Mesenchymal stem cell (in vitro differentiated cells and primary cell): ENCODE measurements at regions not wholly inside any gene's neighbourhood (a gene's known extent, or its start where the extent isn't known, plus 50 kb on each side); places are given as distances from the start of the nearest gene placed in this dataset.
A peak's percentile ranks its signal among the peaks of the same experiment; 100 is the strongest.
"Not testable (repeated sequence)": the region's sequence is repeated elsewhere in the genome, so short reads cannot be mapped to it uniquely, and the experiment has no call there.

Experiments
- DNase-seq: peaks from one replicate; pipeline ENCODE4 v3.0.0-alpha.2; 2013
- H2AFZ ChIP-seq: one replicate; pipeline ENCODE4 v1.6.1; 2013; ENCODE audit warnings: low read depth, mild to moderate bottlenecking, control low read depth, inconsistent platforms, low read length, moderate library complexity
- H2AK5ac ChIP-seq: 2 replicates; pipeline ENCODE4 v1.6.1; 2013; ENCODE audit warnings: low read length, moderate library complexity, mild to moderate bottlenecking, inconsistent platforms; ENCODE audit not compliant: severe bottlenecking
- H2BK120ac ChIP-seq: one replicate; pipeline ENCODE4 v1.6.1; 2013; ENCODE audit warnings: low read depth, mild to moderate bottlenecking, inconsistent platforms, low read length, moderate library complexity
- H2BK12ac ChIP-seq, 2 experiments: one replicate each; pipeline ENCODE4 v1.6.1; 2013; ENCODE audit warnings: inconsistent platforms in 2 of 2, low read length in 2 of 2, mild to moderate bottlenecking in 2 of 2, moderate library complexity in 2 of 2, control low read depth in 1 of 2
- H2BK15ac ChIP-seq: one replicate; pipeline ENCODE4 v1.6.1; 2013; ENCODE audit warnings: mild to moderate bottlenecking, low read depth, inconsistent platforms; ENCODE audit not compliant: poor library complexity, severe bottlenecking
- H2BK5ac ChIP-seq: 2 replicates; pipeline ENCODE4 v1.6.1; 2013; ENCODE audit warnings: low read depth, mild to moderate bottlenecking, low read length, control low read depth, inconsistent platforms; ENCODE audit not compliant: poor library complexity, severe bottlenecking
- H3K14ac ChIP-seq, 2 experiments: one replicate each; pipeline ENCODE4 v1.6.1; 2013; ENCODE audit warnings: inconsistent platforms in 2 of 2, low read length in 2 of 2, control low read depth in 1 of 2, mild to moderate bottlenecking in 1 of 2, moderate library complexity in 1 of 2
- H3K18ac ChIP-seq, 2 experiments: one replicate each; pipeline ENCODE4 v1.6.1; 2013; ENCODE audit warnings: inconsistent platforms in 2 of 2, low read length in 2 of 2, control low read depth in 1 of 2, low read depth in 1 of 2, mild to moderate bottlenecking in 1 of 2
- H3K23ac ChIP-seq, 2 experiments: one replicate each; pipeline ENCODE4 v1.6.1; 2013; ENCODE audit warnings: inconsistent platforms in 2 of 2, low read length in 2 of 2, mild to moderate bottlenecking in 2 of 2, moderate library complexity in 2 of 2, control low read depth in 1 of 2
- H3K27ac ChIP-seq: 2 replicates; pipeline ENCODE4 v1.5.1; 2013; ENCODE audit warnings: mild to moderate bottlenecking, moderate library complexity, low read length, control low read depth, inconsistent platforms; ENCODE audit not compliant: poor library complexity, severe bottlenecking
- H3K27me3 ChIP-seq, 2 experiments: 2 replicates each; pipeline versions ENCODE4 v1.6.1 to v1.7.0; 2013; ENCODE audit warnings: low read length in 2 of 2, mild to moderate bottlenecking in 2 of 2, moderate library complexity in 2 of 2, control low read depth in 1 of 2, inconsistent platforms in 1 of 2; ENCODE audit not compliant: control insufficient read depth in 1 of 2, insufficient read depth in 1 of 2
- H3K36me3 ChIP-seq, 2 experiments: 2 replicates each; pipeline versions ENCODE4 v1.6.1 to v1.7.0; 2013; ENCODE audit warnings: low read length in 2 of 2, control low read depth in 1 of 2, inconsistent platforms in 1 of 2, low read depth in 1 of 2, mild to moderate bottlenecking in 1 of 2; ENCODE audit not compliant: insufficient read depth in 2 of 2, control insufficient read depth in 1 of 2
- H3K4ac ChIP-seq, 2 experiments: one replicate each; pipeline ENCODE4 v1.6.1; 2013; ENCODE audit warnings: inconsistent platforms in 2 of 2, low read length in 2 of 2, mild to moderate bottlenecking in 2 of 2, moderate library complexity in 2 of 2, control low read depth in 1 of 2, low read depth in 1 of 2
- H3K4me1 ChIP-seq: 2 replicates; pipeline ENCODE4 v1.6.1; 2013; ENCODE audit warnings: low read depth, low read length, control low read depth; ENCODE audit not compliant: control insufficient read depth, insufficient read depth
- H3K4me2 ChIP-seq: 2 replicates; pipeline ENCODE4 v1.6.1; 2013; ENCODE audit warnings: low read length, mild to moderate bottlenecking, inconsistent platforms; ENCODE audit not compliant: poor library complexity, severe bottlenecking
- H3K4me3 ChIP-seq, 2 experiments: 2 replicates each; pipeline versions ENCODE4 v1.5.1 to v1.7.0; 2013; ENCODE audit warnings: low read length in 2 of 2, mild to moderate bottlenecking in 2 of 2, control low read depth in 1 of 2, low read depth in 1 of 2; ENCODE audit not compliant: insufficient read depth in 1 of 2
- H3K79me1 ChIP-seq: replicated peaks from 2 replicates; pipeline ENCODE4 v1.6.1; 2013; ENCODE audit warnings: mild to moderate bottlenecking, control low read depth, low read length, inconsistent platforms; ENCODE audit not compliant: poor library complexity, severe bottlenecking
- H3K9ac ChIP-seq: 2 replicates; pipeline ENCODE4 v1.7.0; 2013; ENCODE audit warnings: mild to moderate bottlenecking, low read length, moderate library complexity
- H3K9me3 ChIP-seq: 2 replicates; pipeline ENCODE4 v1.7.0; 2013; ENCODE audit warnings: mild to moderate bottlenecking, low read length; ENCODE audit not compliant: control insufficient read depth
- H4K8ac ChIP-seq: one replicate; pipeline ENCODE4 v1.6.1; 2013; ENCODE audit warnings: inconsistent platforms, mild to moderate bottlenecking, low read length, moderate library complexity
- H4K91ac ChIP-seq: one replicate; pipeline ENCODE4 v1.6.1; 2013; ENCODE audit warnings: mild to moderate bottlenecking, low read length, inconsistent platforms
- WGBS: methylation state at CpG from one replicate; pipeline ENCODE4 v1.1.7; 2013; ENCODE audit warnings: mixed read lengths; 5-methylcytosine and 5-hydroxymethylcytosine counted together

DNA sequence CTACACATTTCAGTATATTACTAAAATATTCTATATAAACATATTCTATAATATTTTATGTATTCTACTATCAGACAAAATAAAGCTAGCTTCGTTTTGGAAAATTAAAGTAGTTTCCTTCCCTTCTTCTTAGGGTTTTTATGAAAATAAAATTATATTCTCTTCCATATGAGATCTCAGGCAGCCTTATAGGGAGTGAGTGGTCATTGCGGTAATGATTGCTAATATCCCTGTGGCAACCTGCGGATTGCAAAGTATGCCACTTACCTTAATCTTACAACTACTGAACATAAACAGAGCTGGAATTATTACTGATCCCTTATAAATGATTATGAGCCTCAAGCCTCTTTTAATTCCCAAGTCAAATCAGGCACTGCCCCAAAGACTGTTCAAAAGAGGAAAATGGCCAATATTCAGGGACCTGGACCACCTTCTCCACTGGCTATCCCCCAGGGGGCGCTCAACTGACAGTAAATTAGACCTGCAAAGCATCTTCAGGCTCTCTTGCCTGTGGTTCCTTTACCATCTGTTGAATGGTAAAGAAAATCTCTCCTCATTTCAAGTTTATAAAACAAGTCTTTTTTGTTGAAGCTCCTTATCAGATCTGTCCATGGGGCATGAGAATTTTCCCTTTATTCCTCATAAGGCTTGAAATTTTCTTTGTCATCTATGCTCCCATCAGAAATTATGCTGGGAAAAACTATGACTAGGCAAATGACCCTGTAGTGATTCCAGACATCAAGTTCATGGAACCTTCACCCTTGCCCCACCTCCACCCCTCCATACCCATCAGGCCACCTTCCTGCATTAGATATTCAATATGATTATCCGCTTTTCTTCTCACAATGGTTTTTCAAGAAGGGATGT is 163.9 kb downstream of the CEMIP2 start:
- H2BK12ac ChIP-seq: no peak overlapping the region
- 75% methylated on average over 4 of the region's 5 CpGs for WGBS
- H3K79me1 ChIP-seq: no peaks in the 10 kb centered on the region
- H3K9me3 ChIP-seq: no peaks in the 10 kb centered on the region
- no peak overlapping the region for H3K27ac ChIP-seq
- no peak overlapping the region for H4K91ac ChIP-seq
- no peak overlapping the region for H3K18ac ChIP-seq
- no peak overlapping the region for H3K4me2 ChIP-seq
- H3K14ac ChIP-seq: no peak overlapping the region
- H3K4ac ChIP-seq: no peak overlapping the region
- no peak overlapping the region for H2AFZ ChIP-seq
- peaks cover 2% of the 10 kb centered on the region for H3K4me1 ChIP-seq
- H2BK15ac ChIP-seq: no peak overlapping the region
- H3K27me3 ChIP-seq: no peaks in the 10 kb centered on the region
- no peak overlapping the region for H3K9ac ChIP-seq
- peak; percentile 75 for DNase-seq
- H2BK5ac ChIP-seq: no peak overlapping the region
- no peak overlapping the region for H2BK120ac ChIP-seq
- H2AK5ac ChIP-seq: no peak overlapping the region
- H3K36me3 ChIP-seq: no peaks in the 10 kb centered on the region
- no peak overlapping the region for H3K23ac ChIP-seq
- H3K4me3 ChIP-seq: no peak overlapping the region
- H4K8ac ChIP-seq: no peak overlapping the region

DNA sequence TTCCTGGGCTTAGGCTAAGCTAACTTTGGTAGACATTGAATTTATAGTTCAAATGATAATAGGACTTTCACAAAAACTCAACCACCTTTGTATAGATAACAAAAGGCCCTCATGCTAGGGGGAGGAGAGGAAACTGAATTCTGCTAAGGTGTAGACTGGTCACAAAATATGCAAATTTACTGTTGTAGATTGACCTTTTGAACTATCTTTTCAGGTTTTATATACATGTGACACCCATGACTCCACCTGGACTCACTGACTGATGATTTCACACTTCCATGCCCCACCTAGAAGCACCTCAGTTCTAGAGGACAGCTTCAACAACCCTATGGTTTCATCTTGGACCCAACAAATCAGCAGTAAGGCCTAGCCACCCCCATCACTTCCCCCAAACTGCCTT is 165.7 kb downstream of the CEMIP2 start:
- no peak overlapping the region for H3K4me3 ChIP-seq
- no peak overlapping the region for H3K14ac ChIP-seq
- H3K9ac ChIP-seq: no peak overlapping the region
- H2BK120ac ChIP-seq: no peak overlapping the region
- no peak overlapping the region for H2BK12ac ChIP-seq
- H4K91ac ChIP-seq: no peak overlapping the region
- no peaks in the 10 kb centered on the region for H3K79me1 ChIP-seq
- no peak overlapping the region for H3K18ac ChIP-seq
- H2AFZ ChIP-seq: no peak overlapping the region
- H2BK15ac ChIP-seq: no peak overlapping the region
- H4K8ac ChIP-seq: no peak overlapping the region
- H3K36me3 ChIP-seq: no peaks in the 10 kb centered on the region
- no peak overlapping the region for H2AK5ac ChIP-seq
- no peak overlapping the region for H3K4ac ChIP-seq
- no peak overlapping the region for H3K4me2 ChIP-seq
- no peaks in the 10 kb centered on the region for H3K27me3 ChIP-seq
- no peak overlapping the region for H3K27ac ChIP-seq
- no peaks in the 10 kb centered on the region for H3K9me3 ChIP-seq
- H3K23ac ChIP-seq: no peak overlapping the region
- no peak overlapping the region for H2BK5ac ChIP-seq
- no peak for DNase-seq
- H3K4me1 ChIP-seq: no peaks in the 10 kb centered on the region

DNA sequence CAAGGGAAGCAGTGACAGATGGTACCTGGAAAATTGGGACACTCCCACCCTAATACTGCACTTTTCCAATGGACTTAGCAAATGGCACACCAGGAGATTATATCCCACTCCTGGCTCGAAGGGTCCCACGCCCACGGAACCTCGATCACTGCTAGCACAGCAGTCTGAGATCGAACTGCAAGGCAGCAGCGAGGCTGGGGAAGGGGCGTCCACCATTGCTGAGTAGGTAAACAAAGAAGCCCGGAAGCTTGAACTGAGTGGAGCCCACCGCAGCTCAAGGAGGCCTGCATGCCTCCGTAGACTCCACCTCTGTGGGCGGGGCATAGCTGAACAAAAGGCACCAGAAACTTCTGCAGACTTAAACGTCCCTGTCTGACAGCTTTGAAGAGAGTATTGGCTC is 172.6 kb downstream of the CEMIP2 start:
- H3K18ac ChIP-seq, H3K4me1 ChIP-seq, H3K27ac ChIP-seq, H3K4me3 ChIP-seq, H4K8ac ChIP-seq, H3K27me3 ChIP-seq, H3K4me2 ChIP-seq, H3K79me1 ChIP-seq, H3K9ac ChIP-seq, H2BK120ac ChIP-seq, H2BK12ac ChIP-seq, H2BK5ac ChIP-seq, H3K14ac ChIP-seq, H2AFZ ChIP-seq, H3K9me3 ChIP-seq, H2BK15ac ChIP-seq, DNase-seq, H4K91ac ChIP-seq, H3K23ac ChIP-seq, H3K4ac ChIP-seq, H2AK5ac ChIP-seq, H3K36me3 ChIP-seq: not testable (repeated sequence)
- 83% methylated on average over 12 of the region's 12 CpGs for WGBS

DNA sequence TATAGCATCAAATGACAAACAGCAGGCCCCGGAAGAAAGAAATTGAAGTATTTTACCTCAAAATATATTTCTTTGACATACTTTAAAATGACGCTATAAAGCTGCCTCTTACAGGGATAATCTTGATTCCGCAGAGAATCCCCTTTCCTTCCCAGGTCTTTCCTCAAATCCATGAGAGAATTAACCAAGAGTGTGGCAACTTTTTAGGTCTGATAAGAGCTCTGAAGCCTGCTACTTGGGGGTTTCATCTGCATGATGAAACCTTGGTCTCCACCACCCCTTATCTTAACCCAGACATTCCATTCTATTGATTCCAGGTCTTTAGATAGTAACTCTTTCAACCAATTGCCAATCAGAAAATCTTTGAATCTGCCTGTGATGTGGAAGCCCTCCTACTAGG is 173.8 kb downstream of the CEMIP2 start:
- H3K4me3 ChIP-seq: no peak overlapping the region
- no peak overlapping the region for H3K4ac ChIP-seq
- no peak overlapping the region for H4K8ac ChIP-seq
- H2AK5ac ChIP-seq: no peak overlapping the region
- no peak overlapping the region for H2BK15ac ChIP-seq
- H2BK12ac ChIP-seq: no peak overlapping the region
- H3K9ac ChIP-seq: no peak overlapping the region
- no peak overlapping the region for H2BK120ac ChIP-seq
- 100% methylated on average over 3 of the region's 3 CpGs for WGBS
- peaks cover 0 to 3% of the 10 kb centered on the region in 2 experiments for H3K27me3 ChIP-seq
- H3K4me2 ChIP-seq: no peak overlapping the region
- H3K36me3 ChIP-seq: no peaks in the 10 kb centered on the region
- H3K27ac ChIP-seq: no peak overlapping the region
- no peaks in the 10 kb centered on the region for H3K79me1 ChIP-seq
- no peaks in the 10 kb centered on the region for H3K9me3 ChIP-seq
- H3K14ac ChIP-seq: no peak overlapping the region
- no peak overlapping the region for H4K91ac ChIP-seq
- no peaks in the 10 kb centered on the region for H3K4me1 ChIP-seq
- DNase-seq: no peak
- H3K23ac ChIP-seq: no peak overlapping the region
- no peak overlapping the region for H2AFZ ChIP-seq
- H3K18ac ChIP-seq: no peak overlapping the region
- H2BK5ac ChIP-seq: no peak overlapping the region
